ENCODE measurements at regions not wholly inside any gene's neighbourhood (a gene's known extent, or its start where the extent isn't known, plus 50 kb on each side); places are given as distances from the start of the nearest gene placed in this dataset.

GRCh38 chr5:99706160-99706559 is 777.4 kb upstream of the CHD1 start:
- no peak for TF ChIP-seq CTCF (IDR thresholded peaks at IDR 0.05)
- TF ChIP-seq ZNF121 (CRISPR knock-in tag; IDR thresholded peaks at IDR 0.05) = no peak
- TF ChIP-seq HMGXB4 (CRISPR knock-in tag; IDR thresholded peaks at IDR 0.05) = no peak
- TF ChIP-seq ATF2 (CRISPR knock-in tag; IDR thresholded peaks at IDR 0.05; ENCODE audit: borderline replicate concordance, low read depth) = no peak
- TF ChIP-seq USF1 (CRISPR knock-in tag; IDR thresholded peaks at IDR 0.05) = no peak

Data from WTC11 (cell line).